ENCODE measurements at regions not wholly inside any gene's neighbourhood (a gene's known extent, or its start where the extent isn't known, plus 50 kb on each side); places are given as distances from the start of the nearest gene placed in this dataset.

DNA sequence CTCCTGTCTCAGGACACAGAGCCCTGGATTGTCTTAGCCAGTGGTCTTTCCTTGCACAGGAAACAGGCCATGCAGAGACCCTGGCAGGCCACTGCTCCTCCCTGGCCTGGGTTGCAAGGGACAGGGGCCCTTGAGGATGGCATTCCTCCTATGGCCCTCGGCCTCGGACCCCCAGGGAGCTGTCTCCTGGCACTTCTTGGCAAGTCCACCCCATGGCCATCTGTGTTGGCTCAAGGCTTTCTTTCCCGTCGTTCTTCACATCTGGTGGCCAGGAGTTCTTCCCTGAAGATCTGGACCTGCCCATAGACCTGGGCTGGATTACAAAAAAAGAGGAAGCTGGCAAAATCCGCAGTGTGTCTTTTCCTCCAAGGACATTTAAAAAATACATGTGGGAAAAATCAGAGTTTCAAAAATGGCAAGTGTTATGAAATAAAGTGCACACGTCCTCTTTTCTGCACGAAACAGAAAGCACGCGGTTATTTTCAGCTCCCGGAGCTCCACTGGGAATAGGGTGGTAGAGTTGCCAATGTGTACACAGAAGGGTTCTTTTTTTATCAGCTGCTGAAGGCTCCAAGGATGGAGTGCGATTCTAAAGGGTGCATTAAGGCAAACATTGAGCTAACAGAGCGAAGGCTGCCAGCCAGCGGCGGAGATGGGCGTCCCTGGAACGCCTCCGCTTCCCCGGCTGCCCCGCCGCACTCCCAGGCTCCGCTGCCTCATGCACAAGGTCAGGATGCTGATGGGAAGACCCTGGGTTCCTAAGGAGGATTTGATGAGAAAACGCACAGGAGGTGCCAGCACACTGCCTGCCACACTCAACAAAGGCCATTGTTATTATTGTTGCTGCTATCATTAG, 62.8 kb upstream of the FAM20C start:
- TF ChIP-seq, protein P1, sequence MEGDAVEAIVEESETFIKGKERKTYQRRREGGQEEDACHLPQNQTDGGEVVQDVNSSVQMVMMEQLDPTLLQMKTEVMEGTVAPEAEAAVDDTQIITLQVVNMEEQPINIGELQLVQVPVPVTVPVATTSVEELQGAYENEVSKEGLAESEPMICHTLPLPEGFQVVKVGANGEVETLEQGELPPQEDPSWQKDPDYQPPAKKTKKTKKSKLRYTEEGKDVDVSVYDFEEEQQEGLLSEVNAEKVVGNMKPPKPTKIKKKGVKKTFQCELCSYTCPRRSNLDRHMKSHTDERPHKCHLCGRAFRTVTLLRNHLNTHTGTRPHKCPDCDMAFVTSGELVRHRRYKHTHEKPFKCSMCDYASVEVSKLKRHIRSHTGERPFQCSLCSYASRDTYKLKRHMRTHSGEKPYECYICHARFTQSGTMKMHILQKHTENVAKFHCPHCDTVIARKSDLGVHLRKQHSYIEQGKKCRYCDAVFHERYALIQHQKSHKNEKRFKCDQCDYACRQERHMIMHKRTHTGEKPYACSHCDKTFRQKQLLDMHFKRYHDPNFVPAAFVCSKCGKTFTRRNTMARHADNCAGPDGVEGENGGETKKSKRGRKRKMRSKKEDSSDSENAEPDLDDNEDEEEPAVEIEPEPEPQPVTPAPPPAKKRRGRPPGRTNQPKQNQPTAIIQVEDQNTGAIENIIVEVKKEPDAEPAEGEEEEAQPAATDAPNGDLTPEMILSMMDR (IDR thresholded peaks at IDR 0.05): no peak
- peak in 1 of 4 donors; percentile 1 for TF ChIP-seq EP300 (IDR thresholded peaks at IDR 0.05)
- no peak for TF ChIP-seq POLR2AphosphoS5 (IDR thresholded peaks at IDR 0.05)
